ENCODE measurements at regions not wholly inside any gene's neighbourhood (a gene's known extent, or its start where the extent isn't known, plus 50 kb on each side); places are given as distances from the start of the nearest gene placed in this dataset.

DNA sequence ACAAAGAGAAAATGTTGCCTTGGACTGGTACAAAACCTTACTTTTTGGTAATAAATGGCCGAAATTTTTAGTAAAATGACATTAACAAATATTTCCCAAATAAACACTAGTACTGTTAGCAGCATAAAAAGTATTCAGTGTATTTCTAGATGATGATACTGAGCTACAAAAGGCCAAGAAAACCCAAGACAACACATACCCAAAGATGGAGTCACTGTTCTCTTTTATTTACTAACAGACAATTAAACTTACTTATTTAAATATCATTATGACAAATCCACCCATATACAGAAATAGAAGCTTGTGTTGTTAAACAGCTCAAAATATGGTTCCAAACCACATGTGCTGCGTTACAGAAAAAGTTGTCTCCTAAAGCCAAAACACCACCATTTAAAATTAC lies 239.9 kb downstream of the ZEB2 start:
- no peak for DNase-seq

DNA sequence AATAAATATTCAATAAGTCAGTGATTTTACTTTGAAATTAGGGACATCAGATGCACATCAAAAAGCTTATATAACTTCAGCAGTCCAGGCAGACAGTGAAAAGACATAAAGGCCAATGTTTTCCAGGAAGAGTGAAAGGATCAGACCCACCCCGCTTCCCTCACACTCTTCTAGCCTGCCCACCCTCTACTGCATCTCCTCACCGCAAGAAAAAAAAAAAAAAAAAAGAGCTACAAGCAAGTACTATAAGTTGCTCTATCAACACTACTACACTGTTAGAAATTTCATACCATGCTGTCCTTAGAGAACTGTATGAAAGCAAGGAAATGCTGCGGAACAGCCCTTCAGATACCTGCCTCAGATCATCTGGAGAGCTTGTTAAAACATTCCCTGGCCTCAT lies 240.8 kb downstream of the ZEB2 start:
- DNase-seq = no peak

- no peak for DNase-seq
Observed at GRCh38 chr2:144277622-144278354, 242.1 kb downstream of the ZEB2 start.

GRCh38 chr2:144275340-144275739 lies 244.6 kb downstream of the ZEB2 start:
- no peak for DNase-seq

DNA sequence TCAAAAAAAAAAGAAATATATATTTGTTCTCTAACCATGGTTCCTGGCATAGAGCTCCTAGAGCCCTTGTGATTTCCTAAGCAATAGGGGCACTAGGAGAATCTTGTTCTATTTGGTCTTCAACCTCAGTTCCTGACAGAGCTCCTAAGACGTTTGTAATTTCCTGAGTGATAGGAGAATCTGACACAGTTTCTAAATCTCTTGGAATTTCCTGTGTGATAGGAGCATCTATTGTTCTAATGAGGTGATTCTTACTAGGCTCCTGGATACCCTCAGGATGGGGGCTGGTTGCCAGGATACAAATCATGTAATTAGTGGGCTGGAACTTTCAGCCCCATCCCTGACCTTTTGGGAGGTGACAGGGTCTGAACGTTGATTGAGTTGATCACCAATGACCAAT lies 245.8 kb downstream of the ZEB2 start:
- DNase-seq = no peak

- no peak for DNase-seq
Observed at GRCh38 chr2:144270951-144271350, 249.0 kb downstream of the ZEB2 start.

GRCh38 chr2:144268036-144268678 lies 251.8 kb downstream of the ZEB2 start:
- DNase-seq = no peak

- peak; percentile 5 for DNase-seq
Observed at GRCh38 chr2:144267239-144267638, 252.7 kb downstream of the ZEB2 start.

DNA sequence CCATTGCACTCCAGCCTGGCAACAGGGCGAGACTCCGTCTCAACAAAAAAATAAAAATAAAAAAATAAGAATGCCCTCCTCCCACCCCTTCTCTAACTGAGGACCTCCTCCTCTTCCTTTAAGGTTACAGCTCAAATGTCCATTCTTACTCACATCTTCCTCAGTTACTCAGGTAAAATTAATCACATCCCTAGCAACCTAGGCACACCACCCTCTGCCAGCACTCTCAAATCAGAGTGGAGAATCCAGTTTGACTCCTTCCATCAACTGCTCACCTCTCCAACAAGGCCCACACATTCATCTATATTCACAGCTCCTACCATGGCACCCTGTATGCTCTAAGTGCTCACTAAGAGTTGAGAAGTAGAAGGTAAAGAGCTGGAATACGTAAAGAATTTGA lies 254.3 kb downstream of the ZEB2 start:
- no peak for DNase-seq

GRCh38 chr2:144261966-144262365 lies 258.0 kb downstream of the ZEB2 start:
- no peak for DNase-seq

DNA sequence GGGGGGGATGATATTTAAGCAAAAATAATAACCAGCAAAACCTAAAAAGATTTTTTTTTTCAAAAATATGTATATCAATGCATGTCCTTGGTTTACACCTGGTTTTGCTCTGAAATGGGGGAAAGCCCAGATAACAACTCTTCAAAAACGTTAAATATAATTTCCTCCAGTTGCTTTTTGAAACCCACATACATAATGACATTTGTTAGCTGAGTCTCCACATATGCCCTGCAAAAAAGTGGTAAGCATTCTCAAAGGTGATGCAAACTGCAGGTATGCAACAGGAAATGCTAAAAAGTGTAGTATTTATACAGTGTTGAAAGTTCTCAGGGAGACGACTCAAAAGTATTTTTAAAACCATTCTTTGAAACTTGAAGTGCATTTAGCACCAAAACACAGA lies 258.6 kb downstream of the ZEB2 start:
- no peak for DNase-seq

GRCh38 chr2:144259332-144259731 lies 260.6 kb downstream of the ZEB2 start:
- no peak for DNase-seq

DNA sequence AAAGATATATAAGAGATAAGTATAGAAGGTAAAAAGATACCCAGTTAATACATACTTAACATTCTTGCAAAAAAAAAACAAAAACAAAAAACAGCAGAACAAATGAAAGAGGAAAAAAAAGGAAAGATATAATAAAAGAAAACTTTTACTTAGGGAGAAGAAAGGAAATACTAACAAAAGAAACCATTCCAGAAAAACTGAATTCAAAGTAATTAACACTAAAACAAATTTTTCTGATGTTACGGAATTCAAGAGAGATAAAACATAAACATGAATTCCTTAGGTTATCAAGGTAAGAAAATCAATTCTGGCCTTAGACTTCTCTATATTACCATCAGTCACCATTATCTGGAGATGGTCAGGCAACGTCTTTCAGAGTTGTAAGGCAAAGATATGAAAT lies 261.8 kb downstream of the ZEB2 start:
- no peak for DNase-seq

GRCh38 chr2:144256996-144257707 lies 262.8 kb downstream of the ZEB2 start:
- DNase-seq = no peak

DNA sequence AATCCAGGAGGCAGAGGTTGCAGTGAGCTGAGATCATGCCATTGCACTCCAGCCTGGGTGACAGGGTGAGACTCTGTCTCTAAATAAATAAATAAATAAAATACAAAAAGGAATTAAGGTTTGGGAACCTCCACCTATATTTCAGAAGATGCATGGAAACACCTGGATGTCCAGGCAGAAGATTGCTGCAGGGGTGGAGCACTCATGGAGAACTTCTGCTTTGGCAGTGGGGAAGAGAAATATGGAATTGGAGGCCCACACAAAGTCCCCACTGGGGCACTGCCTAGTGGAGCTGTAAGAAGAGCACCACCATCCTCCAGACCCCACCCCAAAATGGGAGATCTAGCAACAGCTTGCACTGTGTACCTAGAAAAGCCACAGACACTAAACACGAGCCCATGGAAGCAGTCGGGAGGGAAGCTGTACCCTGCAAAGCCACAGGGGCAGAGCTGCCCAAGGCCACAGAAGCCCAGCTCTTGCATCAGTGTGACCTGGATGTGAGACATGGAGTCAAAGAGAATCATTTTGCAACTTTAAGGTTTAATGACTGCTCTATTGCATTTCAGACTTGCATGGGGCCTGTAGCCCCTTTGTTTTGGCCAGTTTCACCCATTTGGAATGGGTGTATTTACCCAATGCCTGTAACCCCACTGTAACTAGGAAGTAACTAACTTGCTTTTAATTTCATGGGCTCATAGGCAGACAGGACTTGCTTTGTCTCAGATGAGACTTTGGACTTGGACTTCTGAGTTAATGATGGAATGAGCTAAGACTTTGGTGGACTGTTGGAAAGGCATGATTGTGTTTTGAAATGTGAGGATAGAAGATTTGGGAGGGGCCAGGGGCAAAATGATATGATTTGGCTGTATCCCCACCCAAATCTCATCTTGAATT lies 265.3 kb downstream of the ZEB2 start:
- no peak for DNase-seq

DNA sequence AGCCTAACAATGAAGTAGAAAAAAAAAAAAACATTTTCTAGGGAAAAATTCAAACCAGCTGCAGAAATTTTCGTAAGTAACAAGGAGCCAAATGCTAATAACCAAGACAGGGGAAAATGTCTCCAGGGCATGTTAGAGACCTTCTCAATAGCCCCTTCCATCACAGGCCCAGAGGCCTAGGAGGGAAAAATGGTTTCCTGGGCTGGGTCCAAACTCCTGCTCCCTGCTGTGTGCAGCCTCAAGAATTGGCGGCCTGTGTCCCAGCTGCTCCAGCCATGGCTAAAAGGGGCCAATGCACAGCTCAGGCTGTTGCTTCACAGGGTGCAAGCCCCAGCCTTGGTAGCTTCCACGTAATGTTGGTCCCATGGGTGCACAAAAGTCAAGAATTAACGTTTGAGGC lies 266.2 kb downstream of the ZEB2 start:
- no peak for DNase-seq

DNA sequence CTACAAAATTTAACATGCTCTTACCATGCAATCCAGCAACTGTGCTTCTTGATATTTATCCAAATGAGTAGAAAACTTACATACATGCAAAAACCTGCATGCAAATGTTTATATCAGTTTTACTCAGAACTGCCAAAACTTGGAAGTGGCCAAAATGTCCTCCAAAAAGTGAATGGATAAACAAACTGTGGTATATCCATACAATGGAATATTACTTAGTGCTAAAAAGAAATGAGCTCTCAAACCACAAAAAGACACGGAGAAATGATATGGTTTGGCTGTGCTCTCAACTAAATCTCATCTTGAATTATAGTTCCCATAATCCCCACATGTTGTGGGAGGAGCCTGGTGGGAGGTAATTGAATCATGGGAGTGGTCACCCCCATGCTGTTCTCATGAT lies 267.2 kb downstream of the ZEB2 start:
- DNase-seq = no peak

DNA sequence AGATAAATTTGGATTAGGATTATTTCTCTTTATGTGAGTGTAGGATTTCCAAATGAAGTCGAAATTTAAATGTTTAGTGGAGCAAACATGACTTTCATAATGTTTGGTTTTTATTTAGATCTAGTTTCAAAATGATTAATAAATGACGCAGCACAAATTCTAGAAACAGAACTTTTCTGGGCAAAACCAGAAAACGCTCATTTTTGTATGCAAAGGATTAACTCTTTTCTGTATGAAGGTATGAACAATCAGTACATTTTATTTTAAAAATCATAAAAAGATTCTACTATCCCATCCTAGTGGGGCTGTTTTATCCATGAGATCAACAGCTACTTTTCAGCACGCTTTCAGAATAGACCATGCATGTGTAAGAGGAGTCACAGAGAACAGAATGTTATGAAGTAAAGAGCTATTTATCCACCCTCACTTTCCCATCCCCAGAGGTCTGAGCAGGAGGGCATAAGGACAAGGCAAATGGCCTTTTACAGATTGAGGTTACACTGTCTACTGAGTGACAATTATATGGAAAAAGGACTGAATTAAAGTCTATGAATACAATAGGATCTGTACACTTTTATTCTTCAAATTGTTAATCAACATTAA lies 270.8 kb downstream of the ZEB2 start:
- DNase-seq = no peak

DNA sequence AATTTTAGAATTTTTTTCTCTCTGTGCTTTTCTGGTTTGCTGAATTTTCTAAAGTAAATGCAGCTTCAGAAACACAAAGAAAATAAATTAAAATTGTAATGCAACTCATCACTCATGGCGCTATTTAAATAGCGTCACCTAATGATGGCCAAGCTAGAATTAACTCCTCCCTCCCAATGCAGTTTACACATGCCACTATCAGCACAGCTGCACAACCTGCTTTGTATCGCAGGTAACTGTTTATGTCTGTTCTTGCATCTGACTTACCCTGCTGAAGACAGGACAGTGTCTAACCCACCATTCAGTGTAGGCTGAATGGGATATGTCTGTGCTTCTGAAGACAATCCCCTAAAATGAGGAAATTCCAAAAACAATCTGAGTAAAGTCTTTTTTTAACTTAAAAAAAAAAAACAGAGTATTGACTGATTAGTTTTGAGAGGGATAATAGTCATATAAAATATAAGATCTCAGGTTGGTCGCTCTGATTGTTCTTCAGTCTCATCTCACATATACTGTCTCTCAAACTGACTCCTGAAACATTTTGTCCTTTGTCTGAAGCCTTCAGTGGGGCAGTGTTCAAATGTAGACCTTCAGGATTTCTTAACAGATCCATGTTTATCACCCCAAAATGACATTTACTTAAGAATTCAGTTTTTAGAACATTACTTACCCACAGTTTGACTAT lies 271.4 kb downstream of the ZEB2 start:
- no peak for DNase-seq

DNA sequence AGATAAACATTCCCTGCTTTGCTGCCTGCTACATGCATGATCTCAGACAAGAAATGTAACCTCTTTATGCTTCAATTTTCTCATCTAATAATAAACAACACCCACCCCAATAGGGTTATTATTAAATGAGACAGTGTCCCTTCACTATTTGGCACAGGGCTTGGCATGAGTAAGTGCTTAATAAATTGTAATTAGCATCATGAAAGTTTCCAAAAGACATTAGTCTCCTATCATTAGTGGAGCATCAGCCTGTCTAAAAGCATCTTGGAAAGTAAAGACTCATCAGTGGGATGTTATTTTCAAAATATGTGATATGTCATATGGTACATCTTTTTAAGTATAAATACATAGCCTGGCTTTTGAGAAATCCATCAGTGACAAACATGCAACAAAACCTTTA lies 275.0 kb downstream of the ZEB2 start:
- DNase-seq = no peak

DNA sequence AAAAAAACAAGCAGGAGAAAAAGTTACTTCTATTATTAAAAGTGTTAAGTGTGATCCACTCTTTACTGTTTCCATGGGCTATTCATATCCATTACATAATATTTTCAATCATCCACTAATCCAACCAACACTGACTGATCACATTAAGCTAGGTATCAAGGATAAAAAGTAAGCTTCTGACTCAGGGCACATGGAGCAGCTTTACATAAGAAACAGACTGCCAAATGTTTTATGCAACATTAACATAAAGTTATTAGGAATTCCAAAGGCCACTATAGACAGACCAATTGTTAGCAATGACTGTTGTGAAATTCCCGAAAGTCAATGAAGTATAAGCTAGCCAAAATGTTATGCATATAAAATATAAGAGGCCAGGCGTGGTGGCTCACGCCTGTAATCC lies 277.6 kb downstream of the ZEB2 start:
- no peak for DNase-seq

GRCh38 chr2:144241801-144242200 lies 278.1 kb downstream of the ZEB2 start:
- no peak for DNase-seq
